Breast epithelium (tissue), 4 donors: ENCODE measurements at regions not wholly inside any gene's neighbourhood (a gene's known extent, or its start where the extent isn't known, plus 50 kb on each side); places are given as distances from the start of the nearest gene placed in this dataset.

Experiments used
- DNase-seq, 2 donors: peaks; one replicate each; pipeline ENCODE4 v3.0.0-alpha.2; 2019; ENCODE audit warnings: low spot score in 2 of 2
- H3K27ac ChIP-seq, 2 donors: fragments of 200-600 bp; sonication (generic) in 1 of 2; one replicate each; pipeline ENCODE4 v1.5.1; 2016 to 2019; ENCODE audit warnings: mild to moderate bottlenecking in 1 of 2
- H3K27me3 ChIP-seq, 2 donors: fragments of 200-600 bp; sonication (generic) in 1 of 2; one replicate each; pipeline versions ENCODE4 v1.5.1 to v1.6.0; 2017 to 2019; ENCODE audit warnings: control low read depth in 1 of 2, mild to moderate bottlenecking in 1 of 2
- H3K36me3 ChIP-seq: fragments of 200-600 bp; one replicate; pipeline ENCODE4 v1.5.1; 2019
- H3K4me1 ChIP-seq, 2 donors: fragments of 200-600 bp; sonication (generic); one replicate each; pipeline ENCODE4 v1.5.1; 2016 to 2019; ENCODE audit warnings: control low read depth in 1 of 2
- H3K4me3 ChIP-seq, 3 donors: fragments of 200-600 bp; sonication (generic); 1 replicate in 2 of 3; 2 replicates in 1 of 3; pipeline ENCODE4 v1.5.1; 2016 to 2019; ENCODE audit warnings: mild to moderate bottlenecking in 3 of 3, moderate library complexity in 2 of 3
- H3K9me3 ChIP-seq, 2 donors: fragments of 200-600 bp; sonication (generic) in 1 of 2; one replicate each; pipeline ENCODE4 v1.5.1; 2016 to 2019; ENCODE audit warnings: control low read depth in 1 of 2
- CTCF ChIP-seq, 3 donors: fragments of 450-650 bp; IDR thresholded peaks; one replicate each; pipeline ENCODE4 v1.5.1; 2016 to 2017; ENCODE audit warnings: antibody characterized with exemption in 3 of 3, mild to moderate bottlenecking in 3 of 3, moderate library complexity in 3 of 3
- POLR2A ChIP-seq: fragments of 450-650 bp; IDR thresholded peaks from one replicate; pipeline ENCODE4 v1.6.1; 2016; ENCODE audit warnings: antibody characterized with exemption, mild to moderate bottlenecking, moderate library complexity
- POLR2AphosphoS5 ChIP-seq, 3 donors: sonication (generic); formaldehyde crosslinking; IDR thresholded peaks; one replicate each; pipeline ENCODE4 v1.6.1; 2017; ENCODE audit warnings: antibody characterized with exemption in 3 of 3
- intact Hi-C: fragments of 100-400 bp; cut with DNase I; formaldehyde crosslinking; loops from one replicate; pipeline ENCODE4 v1.15.1; 2023; ENCODE audit warnings: low total_unique reads

DNA sequence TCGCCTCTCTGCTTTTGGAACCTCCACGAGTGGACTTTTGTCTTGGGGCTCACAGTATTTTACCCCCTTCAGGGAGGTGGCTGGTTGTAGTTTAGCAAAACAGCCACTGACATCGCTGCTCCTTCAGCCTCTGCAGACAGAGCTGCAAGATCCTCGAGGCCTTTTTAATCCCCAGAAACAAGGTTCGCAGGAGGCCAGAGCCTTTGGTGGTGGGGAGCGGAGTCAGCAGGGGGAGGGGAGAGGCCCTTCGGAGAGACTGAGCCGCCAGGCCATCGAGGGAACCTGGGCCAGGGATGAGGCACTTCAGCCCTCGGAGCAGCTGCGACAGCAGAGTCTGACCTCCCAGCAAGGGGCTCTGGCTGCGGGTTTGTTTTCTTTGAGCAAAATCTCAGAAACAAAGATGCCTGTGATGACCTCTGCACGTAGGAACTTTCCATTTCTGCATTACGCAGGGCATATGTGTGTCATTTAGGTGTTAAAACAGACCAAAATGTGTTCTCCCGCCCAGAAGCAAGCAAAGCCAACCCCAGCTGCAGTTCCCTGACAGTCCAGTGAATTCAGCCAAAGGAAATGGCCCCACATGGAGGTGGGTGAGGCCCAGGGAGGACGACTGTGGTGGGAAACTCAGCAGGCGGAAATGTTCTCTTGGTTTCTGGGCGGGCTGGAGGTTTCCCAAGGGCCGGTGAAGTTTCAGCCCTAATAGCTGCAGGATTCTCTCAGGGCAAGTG is 171.2 kb upstream of the SULF2 start:
- Histone ChIP-seq H3K27me3 (no peaks in the 10 kb centered on the region), H3K4me3 (no peak overlapping the region), H3K9me3 (no peaks in the 10 kb centered on the region), H3K4me1 (no peaks in the 10 kb centered on the region), H3K27ac (no peak overlapping the region), H3K36me3 (no peaks in the 10 kb centered on the region)
- DNase-seq: no peak
- no peak for TF ChIP-seq POLR2AphosphoS5 (IDR thresholded peaks at IDR 0.05)
- TF ChIP-seq POLR2A: no peak
- no peak for TF ChIP-seq CTCF (IDR thresholded peaks at IDR 0.05)
- intact Hi-C loops: no loop called here

- Histone ChIP-seq H3K9me3 (no peaks in the 10 kb centered on the region), H3K36me3 (no peaks in the 10 kb centered on the region), H3K4me1 (no peaks in the 10 kb centered on the region), H3K4me3 (no peak overlapping the region), H3K27me3 (no peaks in the 10 kb centered on the region), H3K27ac (no peak overlapping the region)
- DNase-seq: no peak
- intact Hi-C loops: no loop called here
- TF ChIP-seq POLR2A (no peak), CTCF (IDR thresholded peaks at IDR 0.05) (no peak), POLR2AphosphoS5 (IDR thresholded peaks at IDR 0.05) (no peak)
Measured at GRCh38 chr20:47953471-47953870, 168.2 kb upstream of the SULF2 start.

- no peak for DNase-seq
- Histone ChIP-seq H3K36me3 (no peaks in the 10 kb centered on the region), H3K27ac (no peak overlapping the region), H3K9me3 (no peaks in the 10 kb centered on the region), H3K4me1 (no peaks in the 10 kb centered on the region), H3K4me3 (no peak overlapping the region), H3K27me3 (no peaks in the 10 kb centered on the region)
- intact Hi-C loops: no loop called here
- TF ChIP-seq POLR2A: no peak
- TF ChIP-seq CTCF (IDR thresholded peaks at IDR 0.05): no peak
- TF ChIP-seq POLR2AphosphoS5 (IDR thresholded peaks at IDR 0.05): no peak
Measured at GRCh38 chr20:47952023-47952564, 166.8 kb upstream of the SULF2 start.

GRCh38 chr20:47951521-47951971 is 166.3 kb upstream of the SULF2 start:
- H3K9me3 ChIP-seq: no peaks in the 10 kb centered on the region
- H3K4me3 ChIP-seq: no peak overlapping the region
- H3K27me3 ChIP-seq: no peaks in the 10 kb centered on the region
- no peaks in the 10 kb centered on the region for H3K36me3 ChIP-seq
- H3K27ac ChIP-seq: no peak overlapping the region
- no peaks in the 10 kb centered on the region for H3K4me1 ChIP-seq
- no peak for DNase-seq
- TF ChIP-seq POLR2AphosphoS5 (IDR thresholded peaks at IDR 0.05): no peak
- no peak for TF ChIP-seq CTCF (IDR thresholded peaks at IDR 0.05)
- no peak for TF ChIP-seq POLR2A
- intact Hi-C loops: no loop called here

- no peak for DNase-seq
- TF ChIP-seq POLR2AphosphoS5 (IDR thresholded peaks at IDR 0.05) (no peak), POLR2A (no peak), CTCF (IDR thresholded peaks at IDR 0.05) (no peak)
Measured at GRCh38 chr20:47950913-47951283, 165.6 kb upstream of the SULF2 start.

More at GRCh38 chr20:47950913-47951283, 165.6 kb upstream of the SULF2 start:
- Histone ChIP-seq H3K36me3 (no peaks in the 10 kb centered on the region), H3K27me3 (no peaks in the 10 kb centered on the region), H3K27ac (no peak overlapping the region), H3K4me3 (no peak overlapping the region), H3K9me3 (no peaks in the 10 kb centered on the region), H3K4me1 (no peaks in the 10 kb centered on the region)
- intact Hi-C loops: no loop called here
